CD8-positive, alpha-beta memory T cell (primary cell): ENCODE measurements at regions not wholly inside any gene's neighbourhood (a gene's known extent, or its start where the extent isn't known, plus 50 kb on each side); places are given as distances from the start of the nearest gene placed in this dataset.
"Not testable (repeated sequence)": the region's sequence is repeated elsewhere in the genome, so short reads cannot be mapped to it uniquely, and the experiment has no call there.

Experiments
- CTCF ChIA-PET: fragments of 350-600 bp; sonication (Branson Sonifier 250); formaldehyde crosslinking; loops from one replicate; lab custom pipeline; 2021; ENCODE audit warnings: antibody characterized with exemption; lab: Charles Lee
- POLR2A ChIA-PET: fragments of 350-600 bp; sonication (Branson Sonifier 250); formaldehyde crosslinking; loops from one replicate; lab custom pipeline; 2021; ENCODE audit warnings: antibody characterized with exemption; lab: Charles Lee
- DNase-seq, 5 donors: peaks; one replicate each; pipeline versions ENCODE4 v3.0.0 to v3.0.0-alpha.2; 2020 to 2022; ENCODE audit warnings: mixed read lengths in 1 of 5
- H3K27ac ChIP-seq: one replicate; pipeline ENCODE4 v1.7.0; 2013; ENCODE audit warnings: low read depth, mild to moderate bottlenecking, low read length, moderate library complexity
- H3K27me3 ChIP-seq: 2 replicates; pipeline ENCODE4 v1.7.0; 2013; ENCODE audit warnings: low read length, mild to moderate bottlenecking; ENCODE audit not compliant: insufficient read depth, poor library complexity, severe bottlenecking
- H3K36me3 ChIP-seq: 2 replicates; pipeline ENCODE4 v1.7.0; 2013; ENCODE audit warnings: mild to moderate bottlenecking, low read length, moderate library complexity; ENCODE audit not compliant: insufficient read depth
- H3K4me1 ChIP-seq: 2 replicates; pipeline ENCODE4 v1.7.0; 2013; ENCODE audit warnings: mild to moderate bottlenecking, low read length, moderate library complexity; ENCODE audit not compliant: insufficient read depth
- H3K4me3 ChIP-seq: 2 replicates; pipeline ENCODE4 v1.7.0; 2013; ENCODE audit warnings: mild to moderate bottlenecking, low read length
- H3K9me3 ChIP-seq: 2 replicates; pipeline ENCODE4 v1.7.0; 2013; ENCODE audit warnings: mild to moderate bottlenecking, low read length
- H3K27ac Mint-ChIP-seq, 8 donors: one replicate each; pipeline ENCODE4 v1.8.0; 2020 to 2021; ENCODE audit warnings: mixed read lengths in 8 of 8, mild to moderate bottlenecking in 6 of 8, inconsistent platforms in 3 of 8, moderate library complexity in 3 of 8
- H3K27me3 Mint-ChIP-seq, 2 donors: one replicate each; pipeline ENCODE4 v1.8.0; 2020 to 2021; ENCODE audit warnings: mixed read lengths in 2 of 2, mild to moderate bottlenecking in 1 of 2, moderate library complexity in 1 of 2
- H3K36me3 Mint-ChIP-seq, 3 donors: one replicate each; pipeline ENCODE4 v1.8.0; 2020 to 2021; ENCODE audit warnings: mixed read lengths in 3 of 3, inconsistent platforms in 1 of 3, mild to moderate bottlenecking in 1 of 3
- H3K4me1 Mint-ChIP-seq, 3 donors: one replicate each; pipeline ENCODE4 v1.8.0; 2020 to 2021; ENCODE audit warnings: mixed read lengths in 3 of 3, inconsistent platforms in 1 of 3, mild to moderate bottlenecking in 1 of 3
- H3K4me3 Mint-ChIP-seq, 7 donors: one replicate each; pipeline ENCODE4 v1.8.0; 2020 to 2021; ENCODE audit warnings: mixed read lengths in 7 of 7, mild to moderate bottlenecking in 6 of 7, moderate library complexity in 4 of 7, inconsistent platforms in 2 of 7
- H3K9me3 Mint-ChIP-seq, 5 donors: one replicate each; pipeline ENCODE4 v1.8.0; 2020 to 2022; ENCODE audit warnings: mixed read lengths in 5 of 5, mild to moderate bottlenecking in 3 of 5, moderate library complexity in 2 of 5, inconsistent platforms in 1 of 5

DNA sequence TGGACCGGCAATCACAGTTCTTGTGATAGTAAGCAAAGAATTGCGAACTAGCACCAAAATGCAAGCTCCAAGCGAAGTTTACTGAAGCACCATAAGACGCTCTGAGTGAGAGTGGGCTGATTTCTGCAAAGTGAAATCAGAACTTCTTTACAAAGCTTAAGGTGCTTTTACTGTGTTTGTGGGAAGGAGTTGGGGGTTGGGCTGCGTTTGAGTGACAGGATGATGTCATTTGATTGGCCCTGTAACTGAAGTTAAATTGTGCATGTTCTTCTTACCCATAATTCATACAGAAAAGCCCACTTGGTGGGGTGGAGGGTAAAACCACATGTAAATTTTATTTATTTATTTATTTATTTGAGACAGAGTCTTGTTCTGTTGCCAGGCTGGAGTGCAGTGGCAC, 970.6 kb upstream of the CDH18 start:
- POLR2A ChIA-PET = no interaction called here
- no peak overlapping the region for H3K4me3 Mint-ChIP-seq
- Histone ChIP-seq H3K9me3 (no peaks in the 10 kb centered on the region), H3K4me1 (no peaks in the 10 kb centered on the region), H3K4me3 (no peak overlapping the region), H3K27me3 (no peaks in the 10 kb centered on the region), H3K36me3 (no peaks in the 10 kb centered on the region), H3K27ac (no peak overlapping the region)
- no peaks in the 10 kb centered on the region for H3K27me3 Mint-ChIP-seq
- CTCF ChIA-PET = no interaction called here
- H3K27ac Mint-ChIP-seq = no peak overlapping the region
- no peaks in the 10 kb centered on the region for H3K4me1 Mint-ChIP-seq
- DNase-seq = no peak
- H3K9me3 Mint-ChIP-seq = peaks cover 0 to 51% (median 10%) of the 10 kb centered on the region in 5 donors
- H3K36me3 Mint-ChIP-seq = no peaks in the 10 kb centered on the region

DNA sequence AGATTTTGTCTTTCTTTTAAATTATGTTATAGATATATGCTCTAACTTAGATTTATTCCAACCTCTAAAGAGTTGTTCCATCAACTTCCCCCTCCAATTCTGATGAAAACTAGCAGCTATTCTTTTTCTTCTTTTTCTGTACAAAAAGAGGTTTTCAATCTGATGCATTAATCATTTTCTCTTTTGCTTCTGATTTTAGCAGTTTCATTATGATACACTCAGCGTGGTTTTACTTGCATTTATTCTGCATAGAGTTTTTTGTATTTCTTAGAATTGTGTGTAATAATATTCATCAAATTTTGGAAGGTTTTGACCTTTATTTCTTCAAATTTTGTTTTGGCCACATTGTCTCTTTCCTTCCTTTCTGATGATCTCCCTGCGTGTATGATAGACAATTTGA, 968.1 kb upstream of the CDH18 start:
- Histone ChIP-seq H3K9me3 (no peaks in the 10 kb centered on the region), H3K36me3 (no peaks in the 10 kb centered on the region), H3K27me3 (no peaks in the 10 kb centered on the region), H3K4me1 (no peaks in the 10 kb centered on the region), H3K27ac (no peak overlapping the region), H3K4me3 (no peak overlapping the region)
- POLR2A ChIA-PET = no interaction called here
- peaks cover 0 to 43% (median 10%) of the 10 kb centered on the region in 5 donors for H3K9me3 Mint-ChIP-seq
- no peaks in the 10 kb centered on the region for H3K4me1 Mint-ChIP-seq
- H3K4me3 Mint-ChIP-seq = no peak overlapping the region
- no peaks in the 10 kb centered on the region for H3K36me3 Mint-ChIP-seq
- no peak overlapping the region for H3K27ac Mint-ChIP-seq
- CTCF ChIA-PET = no interaction called here
- no peak for DNase-seq
- H3K27me3 Mint-ChIP-seq = no peaks in the 10 kb centered on the region

DNA sequence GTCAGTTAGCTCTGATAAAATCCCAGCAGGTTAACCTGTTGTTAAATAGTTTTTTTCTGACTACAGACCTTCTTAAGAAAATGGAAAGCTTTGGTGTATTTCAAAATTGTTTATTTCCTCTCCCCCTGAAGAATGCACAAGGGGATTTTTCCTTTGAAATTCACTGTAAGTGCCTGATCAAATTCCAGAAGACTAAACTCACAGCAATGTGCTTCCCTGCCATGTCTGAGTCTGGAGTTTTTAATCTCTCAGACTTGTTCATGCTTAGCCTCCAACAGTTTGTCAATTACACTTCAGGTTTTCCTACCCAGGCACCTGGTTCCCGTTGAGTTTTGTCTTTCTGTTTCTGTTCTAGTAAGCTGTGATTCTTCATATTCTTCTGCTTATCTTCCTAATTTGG, 961.6 kb upstream of the CDH18 start:
- no peak for DNase-seq
- H3K27me3 ChIP-seq = no peaks in the 10 kb centered on the region
- no peaks in the 10 kb centered on the region for H3K4me1 ChIP-seq
- no peaks in the 10 kb centered on the region for H3K36me3 ChIP-seq
- Mint-ChIP-seq H3K4me1 (no peaks in the 10 kb centered on the region), H3K9me3 (peaks cover 0 to 33% (median 10%) of the 10 kb centered on the region in 5 donors), H3K27me3 (no peaks in the 10 kb centered on the region), H3K4me3 (no peak overlapping the region), H3K27ac (no peak overlapping the region), H3K36me3 (no peaks in the 10 kb centered on the region)
- no peaks in the 10 kb centered on the region for H3K9me3 ChIP-seq
- H3K27ac ChIP-seq = no peak overlapping the region
- no peak overlapping the region for H3K4me3 ChIP-seq
- ChIA-PET CTCF (no interaction called here), POLR2A (no interaction called here)

DNA sequence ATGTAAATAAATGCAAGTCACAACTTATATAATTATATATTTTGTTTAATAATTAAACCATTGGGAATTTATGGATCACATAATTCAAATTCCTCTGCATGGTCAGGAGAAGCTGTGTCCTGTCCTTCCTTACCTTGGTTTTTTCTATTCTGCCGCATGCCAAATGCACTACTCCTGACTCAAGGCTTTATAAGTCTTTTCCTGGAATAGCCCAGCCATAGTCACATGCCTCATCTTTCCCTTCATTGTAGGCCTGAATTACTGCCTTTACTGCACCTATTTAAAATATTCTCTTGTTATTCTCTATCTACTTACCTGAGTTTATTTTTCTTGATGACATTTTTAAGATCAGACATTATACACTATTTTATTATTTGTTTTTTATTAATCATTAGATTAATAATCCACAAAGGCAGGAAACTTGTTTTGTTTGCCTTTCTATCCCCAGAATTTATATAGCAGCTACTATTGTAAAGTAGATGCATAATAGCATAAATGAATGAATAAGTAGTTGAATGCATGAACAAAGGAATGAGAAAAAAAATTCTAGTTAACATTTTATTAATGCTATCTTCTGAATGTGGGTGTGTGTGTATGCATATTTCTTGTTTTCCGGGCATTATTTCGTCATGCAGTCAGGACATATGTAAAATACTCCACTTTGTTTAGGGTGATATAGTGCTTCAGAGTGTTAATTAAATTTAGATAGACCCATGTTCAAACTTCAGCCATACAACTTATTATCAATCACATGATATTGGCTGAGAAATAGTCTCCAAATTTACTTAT, 955.4 kb upstream of the CDH18 start:
- DNase-seq, H3K27me3 Mint-ChIP-seq, H3K27ac Mint-ChIP-seq, H3K36me3 ChIP-seq, H3K27me3 ChIP-seq, H3K4me1 ChIP-seq, H3K4me3 Mint-ChIP-seq, H3K4me3 ChIP-seq, H3K36me3 Mint-ChIP-seq, H3K27ac ChIP-seq, POLR2A ChIA-PET, CTCF ChIA-PET, H3K4me1 Mint-ChIP-seq, H3K9me3 ChIP-seq: not testable (repeated sequence)
- H3K9me3 Mint-ChIP-seq = peaks cover 0 to 13% (median 5%) of the 10 kb centered on the region in 5 donors

DNA sequence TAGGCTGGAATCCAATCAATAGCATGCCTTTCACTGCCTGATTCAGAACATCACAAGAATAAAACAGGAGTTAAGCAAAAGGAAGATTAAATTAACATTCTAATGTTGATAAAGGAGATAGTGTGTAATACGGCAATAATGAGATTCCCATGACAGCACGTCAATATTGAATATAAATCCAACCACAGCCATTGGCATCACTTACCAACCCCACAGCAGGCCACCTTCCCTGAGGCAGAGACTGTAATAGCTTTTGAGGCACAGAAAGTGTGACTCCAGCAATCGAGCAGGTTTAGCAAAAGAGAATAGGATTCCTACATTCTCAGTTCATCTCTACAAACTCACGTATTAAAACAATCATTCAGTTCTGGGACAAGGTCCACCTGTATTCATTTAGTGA, 954.6 kb upstream of the CDH18 start:
- H3K27ac Mint-ChIP-seq, H3K4me1 Mint-ChIP-seq, POLR2A ChIA-PET, H3K27me3 Mint-ChIP-seq, H3K36me3 Mint-ChIP-seq, H3K4me3 Mint-ChIP-seq, DNase-seq, H3K4me3 ChIP-seq, H3K4me1 ChIP-seq, H3K9me3 ChIP-seq, H3K27me3 ChIP-seq, H3K36me3 ChIP-seq, CTCF ChIA-PET, H3K9me3 Mint-ChIP-seq, H3K27ac ChIP-seq: not testable (repeated sequence)

DNA sequence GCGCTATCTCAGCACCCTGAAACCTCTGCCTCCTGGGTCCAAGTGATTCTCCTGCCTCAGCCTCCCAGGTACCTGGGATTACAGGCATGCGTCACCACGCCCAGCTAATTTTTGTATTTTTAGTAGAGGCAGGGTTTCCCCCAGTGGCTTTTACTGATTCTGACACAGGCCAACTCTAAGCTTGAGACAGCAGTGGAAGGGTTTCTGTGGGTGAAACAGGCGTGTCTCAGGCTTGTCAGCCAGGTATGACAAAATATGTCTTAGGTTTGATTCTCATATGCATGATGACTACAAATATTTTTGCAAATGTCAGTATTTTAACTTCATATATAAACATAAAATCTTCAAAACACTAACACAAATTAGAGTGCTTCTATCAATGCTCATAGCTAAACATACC, 952.8 kb upstream of the CDH18 start:
- DNase-seq, CTCF ChIA-PET, H3K27ac ChIP-seq, H3K4me3 ChIP-seq, POLR2A ChIA-PET, H3K9me3 ChIP-seq, H3K4me3 Mint-ChIP-seq, H3K27me3 Mint-ChIP-seq, H3K36me3 Mint-ChIP-seq, H3K36me3 ChIP-seq, H3K27me3 ChIP-seq, H3K27ac Mint-ChIP-seq, H3K4me1 ChIP-seq, H3K9me3 Mint-ChIP-seq, H3K4me1 Mint-ChIP-seq: not testable (repeated sequence)

DNA sequence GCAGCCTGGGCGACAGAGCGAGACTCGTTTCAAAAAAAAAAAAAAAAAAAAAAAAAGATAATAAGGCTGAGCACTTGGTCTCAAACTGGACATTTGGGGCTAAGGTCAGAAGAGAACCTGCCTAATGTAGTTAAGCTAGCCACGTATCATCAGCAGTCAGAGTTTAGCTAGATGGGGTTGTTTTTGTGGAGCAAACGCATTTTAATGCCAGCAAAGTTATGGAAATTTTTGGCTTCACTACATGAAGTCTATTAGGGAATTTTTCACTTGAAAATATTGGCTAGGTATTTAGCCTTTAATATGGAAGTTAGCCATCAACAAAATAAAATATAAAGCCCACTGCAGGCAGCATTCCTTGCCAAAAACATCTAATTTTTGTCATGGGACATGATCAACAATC, 902.9 kb upstream of the CDH18 start:
- H3K27ac Mint-ChIP-seq, DNase-seq, H3K27me3 ChIP-seq, H3K27ac ChIP-seq, H3K4me1 Mint-ChIP-seq, H3K27me3 Mint-ChIP-seq, H3K36me3 ChIP-seq, H3K9me3 ChIP-seq, H3K4me3 ChIP-seq, H3K36me3 Mint-ChIP-seq, H3K4me3 Mint-ChIP-seq, H3K4me1 ChIP-seq, CTCF ChIA-PET, POLR2A ChIA-PET: not testable (repeated sequence)
- peaks cover 1 to 18% (median 10%) of the 10 kb centered on the region in 5 donors for H3K9me3 Mint-ChIP-seq

DNA sequence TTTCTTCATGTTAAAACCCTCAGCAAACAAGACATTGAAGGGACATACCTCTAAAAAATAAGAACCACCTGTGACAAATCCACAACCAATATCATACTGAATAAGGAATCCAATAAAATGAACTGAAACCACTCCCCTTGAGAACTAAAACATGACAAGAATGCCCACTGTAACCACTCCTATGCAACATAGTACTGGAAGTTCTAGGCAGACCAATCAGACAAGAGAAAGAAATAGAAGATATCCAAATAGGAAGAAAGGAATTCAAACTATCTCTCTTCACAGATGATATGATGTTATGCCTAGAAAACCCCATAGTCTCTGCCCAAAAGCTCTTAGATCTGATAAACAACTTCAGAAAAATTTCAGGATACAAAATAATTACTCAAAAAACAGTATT, 887.7 kb upstream of the CDH18 start:
- not testable (repeated sequence) for H3K4me3 Mint-ChIP-seq, H3K27me3 Mint-ChIP-seq, H3K27ac Mint-ChIP-seq

DNA sequence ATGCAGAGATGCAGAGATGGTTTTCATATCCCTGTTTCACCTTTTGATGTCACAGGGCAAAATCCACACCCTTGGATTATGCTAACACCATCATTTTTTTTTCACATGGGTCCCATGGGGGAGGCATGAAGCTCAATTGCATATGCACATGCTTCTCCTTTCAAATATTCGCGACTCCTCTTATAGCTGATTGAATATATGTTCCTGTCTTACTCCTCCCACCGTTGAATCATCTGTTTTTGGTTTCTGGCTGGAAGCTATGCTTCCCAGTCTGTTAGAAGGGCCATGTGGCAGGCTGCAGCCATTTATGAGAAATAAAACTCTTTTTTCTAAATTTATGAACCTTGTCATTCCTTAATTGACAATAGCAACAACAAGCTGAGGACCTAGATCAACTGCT, 877.9 kb upstream of the CDH18 start:
- H3K27me3 ChIP-seq, POLR2A ChIA-PET, DNase-seq, H3K4me1 Mint-ChIP-seq, H3K27ac ChIP-seq, H3K27ac Mint-ChIP-seq, H3K36me3 ChIP-seq, H3K4me1 ChIP-seq, CTCF ChIA-PET, H3K27me3 Mint-ChIP-seq, H3K4me3 Mint-ChIP-seq, H3K9me3 Mint-ChIP-seq, H3K36me3 Mint-ChIP-seq, H3K9me3 ChIP-seq, H3K4me3 ChIP-seq: not testable (repeated sequence)

More for the DNA sequence above, 887.7 kb upstream of the CDH18 start:
- H3K36me3 ChIP-seq, POLR2A ChIA-PET, CTCF ChIA-PET, H3K4me1 Mint-ChIP-seq, H3K27ac ChIP-seq, DNase-seq, H3K4me3 ChIP-seq, H3K27me3 ChIP-seq, H3K4me1 ChIP-seq, H3K9me3 ChIP-seq, H3K36me3 Mint-ChIP-seq: not testable (repeated sequence)
- H3K9me3 Mint-ChIP-seq = peaks cover 2 to 11% (median 3%) of the 10 kb centered on the region in 5 donors
